Liver (tissue), 8 donors: ENCODE measurements at regions not wholly inside any gene's neighbourhood (a gene's known extent, or its start where the extent isn't known, plus 50 kb on each side); places are given as distances from the start of the nearest gene placed in this dataset.

Source experiments
- DNase-seq: peaks from one replicate; pipeline ENCODE4 v3.0.0-alpha.2; 2017; ENCODE audit warnings: low spot score
- H3K27ac ChIP-seq, 2 donors: one replicate each; pipeline ENCODE4 v1.7.0; 2013; ENCODE audit warnings: inconsistent platforms in 2 of 2, low read length in 2 of 2, control low read depth in 1 of 2, low read depth in 1 of 2, mild to moderate bottlenecking in 1 of 2
- H3K27me3 ChIP-seq, 4 donors: one replicate each; pipeline versions ENCODE4 v1.6.1 to v1.7.0; 2013; ENCODE audit warnings: low read length in 3 of 4, inconsistent platforms in 1 of 4, mild to moderate bottlenecking in 1 of 4, moderate library complexity in 1 of 4; ENCODE audit not compliant: control insufficient read depth in 4 of 4, insufficient read depth in 4 of 4
- H3K36me3 ChIP-seq, 4 donors: one replicate each; pipeline versions ENCODE4 v1.6.1 to v1.7.0; 2013; ENCODE audit warnings: low read length in 3 of 4, mild to moderate bottlenecking in 3 of 4, low read depth in 1 of 4, moderate library complexity in 1 of 4; ENCODE audit not compliant: control insufficient read depth in 4 of 4, insufficient read depth in 3 of 4
- H3K4me1 ChIP-seq, 4 donors: one replicate each; pipeline versions ENCODE4 v1.6.1 to v1.7.0; 2013; ENCODE audit warnings: low read length in 3 of 4, mild to moderate bottlenecking in 3 of 4, moderate library complexity in 1 of 4; ENCODE audit not compliant: control insufficient read depth in 4 of 4, insufficient read depth in 4 of 4
- H3K4me3 ChIP-seq, 3 donors: one replicate each; pipeline versions ENCODE4 v1.6.1 to v1.7.0; 2013; ENCODE audit warnings: low read length in 3 of 3, control low read depth in 1 of 3, low read depth in 1 of 3, mild to moderate bottlenecking in 1 of 3
- H3K9ac ChIP-seq, 2 donors: one replicate each; pipeline ENCODE4 v1.7.0; 2013; ENCODE audit warnings: low read length in 2 of 2, mild to moderate bottlenecking in 2 of 2, moderate library complexity in 2 of 2, control low read depth in 1 of 2, low read depth in 1 of 2
- H3K9me3 ChIP-seq, 4 donors: one replicate each; pipeline versions ENCODE4 v1.6.1 to v1.7.0; 2013; ENCODE audit warnings: low read length in 3 of 4; ENCODE audit not compliant: control insufficient read depth in 4 of 4
- EGR1 ChIP-seq, 2 donors: IDR thresholded peaks; 2 replicates each; pipeline ENCODE4 v1.6.1; 2016 to 2018; ENCODE audit warnings: antibody characterized with exemption in 2 of 2, low read depth in 2 of 2
- FOXA1 ChIP-seq: IDR thresholded peaks from 2 replicates; pipeline ENCODE4 v1.6.1; 2016; ENCODE audit warnings: antibody characterized with exemption
- FOXA2 ChIP-seq: IDR thresholded peaks from 2 replicates; pipeline ENCODE4 v1.6.1; 2016; ENCODE audit warnings: antibody characterized with exemption
- GABPA ChIP-seq, 2 donors: IDR thresholded peaks in 1 of 2; conservative IDR thresholded peaks in 1 of 2; 2 replicates each; pipeline ENCODE4 v1.6.1; 2016; ENCODE audit warnings: antibody characterized with exemption in 2 of 2, mild to moderate bottlenecking in 1 of 2, moderate library complexity in 1 of 2
- HNF4A ChIP-seq, 2 donors: conservative IDR thresholded peaks; 2 replicates each; pipeline ENCODE4 v1.6.1; 2016; ENCODE audit warnings: antibody characterized with exemption in 2 of 2, mild to moderate bottlenecking in 2 of 2
- HNF4G ChIP-seq: IDR thresholded peaks from 2 replicates; pipeline ENCODE4 v1.6.1; 2016; ENCODE audit warnings: antibody characterized with exemption
- JUND ChIP-seq, 2 donors: IDR thresholded peaks; 2 replicates each; pipeline ENCODE4 v1.6.1; 2016; ENCODE audit warnings: antibody characterized with exemption in 2 of 2
- MAX ChIP-seq: IDR thresholded peaks from 2 replicates; pipeline ENCODE4 v1.6.1; 2016; ENCODE audit warnings: antibody characterized with exemption
- NR2F2 ChIP-seq: IDR thresholded peaks from 2 replicates; pipeline ENCODE4 v1.6.1; 2016; ENCODE audit warnings: antibody characterized with exemption
- RAD21 ChIP-seq, 2 donors: IDR thresholded peaks; 2 replicates each; pipeline ENCODE4 v1.6.1; 2016; ENCODE audit warnings: antibody characterized with exemption in 2 of 2, mild to moderate bottlenecking in 2 of 2
- RXRA ChIP-seq, 2 donors: IDR thresholded peaks; 2 replicates each; pipeline ENCODE4 v1.6.1; 2017 to 2018; ENCODE audit warnings: antibody characterized with exemption in 2 of 2, mild to moderate bottlenecking in 1 of 2
- SP1 ChIP-seq: IDR thresholded peaks from 2 replicates; pipeline ENCODE4 v1.6.1; 2018; ENCODE audit warnings: antibody characterized with exemption, mild to moderate bottlenecking
- TAF1 ChIP-seq: conservative IDR thresholded peaks from 2 replicates; pipeline ENCODE4 v1.6.1; 2016; ENCODE audit warnings: antibody characterized with exemption, mild to moderate bottlenecking
- YY1 ChIP-seq: IDR thresholded peaks from 2 replicates; pipeline ENCODE4 v1.6.1; 2016; ENCODE audit warnings: antibody characterized with exemption, mild to moderate bottlenecking
- WGBS: extraction: QIAGEN DNeasy Blood & Tissue Kit; methylation state at CpG from one replicate; pipeline ENCODE4 v1.1.7; 2013; 5-methylcytosine and 5-hydroxymethylcytosine counted together
- TF ChIP-seq, protein P1 (sequence below): fragments of 150-350 bp; IDR thresholded peaks from 2 replicates; pipeline ENCODE4 v1.5.1; 2017; ENCODE audit warnings: improper control_type of control experiment, low read depth, low read length; ENCODE audit not compliant: missing input control
- TF ChIP-seq, protein P2 (sequence below): IDR thresholded peaks from 2 replicates; pipeline ENCODE4 v1.6.1; 2016; ENCODE audit warnings: antibody characterized with exemption
- TF ChIP-seq, protein P3 (sequence below): IDR thresholded peaks from 2 replicates; pipeline ENCODE4 v1.6.1; 2016; ENCODE audit warnings: antibody characterized with exemption
- donor health status: healthy.
- donor health status: healthy.
- donor health status: healthy.
- donor health status: healthy.
- donor health status: healthy.

- 76% methylated on average over 1 of the region's 1 CpG for WGBS
- Histone ChIP-seq H3K27ac (no peak overlapping the region), H3K36me3 (no peaks in the 10 kb centered on the region), H3K9me3 (peaks cover 0 to 3% (median 3%) of the 10 kb centered on the region in 4 donors), H3K9ac (no peak overlapping the region), H3K4me1 (no peaks in the 10 kb centered on the region), H3K27me3 (no peaks in the 10 kb centered on the region), H3K4me3 (no peak overlapping the region)
- DNase-seq = no peak
- TF ChIP-seq EGR1 (IDR thresholded peaks at IDR 0.05; ENCODE audit: low read depth in 2 of 2) (no peak), RXRA (IDR thresholded peaks at IDR 0.05) (no peak), RAD21 (IDR thresholded peaks at IDR 0.05) (no peak), FOXA2 (no peak), FOXA1 (no peak), HNF4A (conservative IDR thresholded peaks at IDR 0.05) (no peak), YY1 (no peak), TAF1 (no peak)
Observed at GRCh38 chr14:98695809-98696208, 576.2 kb downstream of the BCL11B start.

DNA sequence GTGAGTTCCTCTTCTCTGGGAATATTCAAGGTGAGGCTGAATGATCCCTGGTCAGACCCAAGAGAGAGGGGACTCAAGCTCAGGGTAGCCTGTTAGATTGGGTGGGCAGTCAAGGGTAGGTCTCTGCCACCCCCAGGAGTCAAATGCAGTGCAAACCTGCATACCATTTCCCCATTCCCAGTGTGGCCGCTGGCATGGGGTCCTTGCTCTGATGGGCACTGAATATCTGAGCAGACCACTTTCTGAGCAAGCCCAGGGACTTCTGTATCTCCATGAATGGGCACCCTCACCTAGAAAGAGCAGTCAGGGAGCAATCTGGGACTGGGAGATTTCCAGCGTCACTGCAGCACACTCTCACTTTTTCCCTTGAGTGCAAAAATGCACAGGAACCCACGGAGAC, 573.7 kb downstream of the BCL11B start:
- TF ChIP-seq RXRA (IDR thresholded peaks at IDR 0.05) (no peak), JUND (IDR thresholded peaks at IDR 0.05) (no peak), SP1 (no peak), HNF4G (no peak), TAF1 (no peak), MAX (no peak), HNF4A (conservative IDR thresholded peaks at IDR 0.05) (no peak)
- TF ChIP-seq, protein P1, sequence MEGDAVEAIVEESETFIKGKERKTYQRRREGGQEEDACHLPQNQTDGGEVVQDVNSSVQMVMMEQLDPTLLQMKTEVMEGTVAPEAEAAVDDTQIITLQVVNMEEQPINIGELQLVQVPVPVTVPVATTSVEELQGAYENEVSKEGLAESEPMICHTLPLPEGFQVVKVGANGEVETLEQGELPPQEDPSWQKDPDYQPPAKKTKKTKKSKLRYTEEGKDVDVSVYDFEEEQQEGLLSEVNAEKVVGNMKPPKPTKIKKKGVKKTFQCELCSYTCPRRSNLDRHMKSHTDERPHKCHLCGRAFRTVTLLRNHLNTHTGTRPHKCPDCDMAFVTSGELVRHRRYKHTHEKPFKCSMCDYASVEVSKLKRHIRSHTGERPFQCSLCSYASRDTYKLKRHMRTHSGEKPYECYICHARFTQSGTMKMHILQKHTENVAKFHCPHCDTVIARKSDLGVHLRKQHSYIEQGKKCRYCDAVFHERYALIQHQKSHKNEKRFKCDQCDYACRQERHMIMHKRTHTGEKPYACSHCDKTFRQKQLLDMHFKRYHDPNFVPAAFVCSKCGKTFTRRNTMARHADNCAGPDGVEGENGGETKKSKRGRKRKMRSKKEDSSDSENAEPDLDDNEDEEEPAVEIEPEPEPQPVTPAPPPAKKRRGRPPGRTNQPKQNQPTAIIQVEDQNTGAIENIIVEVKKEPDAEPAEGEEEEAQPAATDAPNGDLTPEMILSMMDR = no peak
- TF ChIP-seq, protein P2, sequence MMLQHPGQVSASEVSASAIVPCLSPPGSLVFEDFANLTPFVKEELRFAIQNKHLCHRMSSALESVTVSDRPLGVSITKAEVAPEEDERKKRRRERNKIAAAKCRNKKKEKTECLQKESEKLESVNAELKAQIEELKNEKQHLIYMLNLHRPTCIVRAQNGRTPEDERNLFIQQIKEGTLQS = no peak
- no peaks in the 10 kb centered on the region for H3K27me3 ChIP-seq
- whole genome bisulfite sequencing = 78% methylated on average over 3 of the region's 3 CpGs
- no peak for DNase-seq
- H3K4me3 ChIP-seq = no peak overlapping the region
- H3K36me3 ChIP-seq = no peaks in the 10 kb centered on the region
- peaks cover 0 to 3% (median 3%) of the 10 kb centered on the region in 4 donors for H3K9me3 ChIP-seq
- H3K27ac ChIP-seq = no peak overlapping the region
- H3K9ac ChIP-seq = no peak overlapping the region
- no peaks in the 10 kb centered on the region for H3K4me1 ChIP-seq

GRCh38 chr14:98700748-98701147, 571.2 kb downstream of the BCL11B start:
- Histone ChIP-seq H3K27me3 (no peaks in the 10 kb centered on the region), H3K9ac (no peak overlapping the region), H3K36me3 (no peaks in the 10 kb centered on the region), H3K4me1 (no peaks in the 10 kb centered on the region), H3K27ac (no peak overlapping the region), H3K4me3 (no peak overlapping the region), H3K9me3 (peaks cover 0 to 3% (median 3%) of the 10 kb centered on the region in 4 donors)
- no peak for DNase-seq
- WGBS = 69% methylated on average over 3 of the region's 3 CpGs
- TF ChIP-seq, protein P3, sequence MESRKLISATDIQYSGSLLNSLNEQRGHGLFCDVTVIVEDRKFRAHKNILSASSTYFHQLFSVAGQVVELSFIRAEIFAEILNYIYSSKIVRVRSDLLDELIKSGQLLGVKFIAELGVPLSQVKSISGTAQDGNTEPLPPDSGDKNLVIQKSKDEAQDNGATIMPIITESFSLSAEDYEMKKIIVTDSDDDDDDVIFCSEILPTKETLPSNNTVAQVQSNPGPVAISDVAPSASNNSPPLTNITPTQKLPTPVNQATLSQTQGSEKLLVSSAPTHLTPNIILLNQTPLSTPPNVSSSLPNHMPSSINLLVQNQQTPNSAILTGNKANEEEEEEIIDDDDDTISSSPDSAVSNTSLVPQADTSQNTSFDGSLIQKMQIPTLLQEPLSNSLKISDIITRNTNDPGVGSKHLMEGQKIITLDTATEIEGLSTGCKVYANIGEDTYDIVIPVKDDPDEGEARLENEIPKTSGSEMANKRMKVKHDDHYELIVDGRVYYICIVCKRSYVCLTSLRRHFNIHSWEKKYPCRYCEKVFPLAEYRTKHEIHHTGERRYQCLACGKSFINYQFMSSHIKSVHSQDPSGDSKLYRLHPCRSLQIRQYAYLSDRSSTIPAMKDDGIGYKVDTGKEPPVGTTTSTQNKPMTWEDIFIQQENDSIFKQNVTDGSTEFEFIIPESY = no peak
- no peak for TF ChIP-seq HNF4G
- no peak for TF ChIP-seq HNF4A (conservative IDR thresholded peaks at IDR 0.05)
- TF ChIP-seq FOXA1 = no peak
- TF ChIP-seq MAX = no peak
- TF ChIP-seq JUND (IDR thresholded peaks at IDR 0.05) = no peak
- TF ChIP-seq EGR1 (IDR thresholded peaks at IDR 0.05; ENCODE audit: low read depth in 2 of 2) = no peak
- TF ChIP-seq YY1 = no peak
- TF ChIP-seq RXRA (IDR thresholded peaks at IDR 0.05) = no peak
- TF ChIP-seq, protein P2 = no peak
- no peak for TF ChIP-seq SP1
- no peak for TF ChIP-seq TAF1
- TF ChIP-seq GABPA (IDR thresholded peaks at IDR 0.05 in 1 of 2, conservative IDR thresholded peaks at IDR 0.05 in 1 of 2) = no peak
- TF ChIP-seq RAD21 (IDR thresholded peaks at IDR 0.05) = no peak
- TF ChIP-seq, protein P1 = no peak
- TF ChIP-seq NR2F2 = no peak
